IPS-15b (cell line): ENCODE measurements at regions not wholly inside any gene's neighbourhood (a gene's known extent, or its start where the extent isn't known, plus 50 kb on each side); places are given as distances from the start of the nearest gene placed in this dataset.

Experiments
- H3K27me3 ChIP-seq: one replicate; pipeline ENCODE4 v1.6.1; 2013; ENCODE audit warnings: low read length; ENCODE audit not compliant: control insufficient read depth, insufficient read depth
- H3K36me3 ChIP-seq: one replicate; pipeline ENCODE4 v1.6.1; 2013; ENCODE audit warnings: low read length; ENCODE audit not compliant: control insufficient read depth, insufficient read depth
- H3K4me1 ChIP-seq: one replicate; pipeline ENCODE4 v1.6.1; 2013; ENCODE audit warnings: mild to moderate bottlenecking, low read length; ENCODE audit not compliant: control insufficient read depth, insufficient read depth
- H3K4me3 ChIP-seq: one replicate; pipeline ENCODE4 v1.5.1; 2013; ENCODE audit warnings: low read depth, low read length
- H3K9ac ChIP-seq: one replicate; pipeline ENCODE4 v1.6.1; 2013; ENCODE audit warnings: low read depth, mild to moderate bottlenecking, low read length
- H3K9me3 ChIP-seq: one replicate; pipeline ENCODE4 v1.6.1; 2013; ENCODE audit warnings: mild to moderate bottlenecking, low read length; ENCODE audit not compliant: control insufficient read depth, insufficient read depth

- H3K27me3 ChIP-seq: peaks cover 8% of the 10 kb centered on the region
- no peak overlapping the region for H3K4me3 ChIP-seq
- no peak overlapping the region for H3K9ac ChIP-seq
- H3K36me3 ChIP-seq: no peaks in the 10 kb centered on the region
- no peaks in the 10 kb centered on the region for H3K9me3 ChIP-seq
- H3K4me1 ChIP-seq: peaks cover 11% of the 10 kb centered on the region
Observed at GRCh38 chr17:77542011-77542410, 401.2 kb downstream of the SEC14L1 start.

DNA sequence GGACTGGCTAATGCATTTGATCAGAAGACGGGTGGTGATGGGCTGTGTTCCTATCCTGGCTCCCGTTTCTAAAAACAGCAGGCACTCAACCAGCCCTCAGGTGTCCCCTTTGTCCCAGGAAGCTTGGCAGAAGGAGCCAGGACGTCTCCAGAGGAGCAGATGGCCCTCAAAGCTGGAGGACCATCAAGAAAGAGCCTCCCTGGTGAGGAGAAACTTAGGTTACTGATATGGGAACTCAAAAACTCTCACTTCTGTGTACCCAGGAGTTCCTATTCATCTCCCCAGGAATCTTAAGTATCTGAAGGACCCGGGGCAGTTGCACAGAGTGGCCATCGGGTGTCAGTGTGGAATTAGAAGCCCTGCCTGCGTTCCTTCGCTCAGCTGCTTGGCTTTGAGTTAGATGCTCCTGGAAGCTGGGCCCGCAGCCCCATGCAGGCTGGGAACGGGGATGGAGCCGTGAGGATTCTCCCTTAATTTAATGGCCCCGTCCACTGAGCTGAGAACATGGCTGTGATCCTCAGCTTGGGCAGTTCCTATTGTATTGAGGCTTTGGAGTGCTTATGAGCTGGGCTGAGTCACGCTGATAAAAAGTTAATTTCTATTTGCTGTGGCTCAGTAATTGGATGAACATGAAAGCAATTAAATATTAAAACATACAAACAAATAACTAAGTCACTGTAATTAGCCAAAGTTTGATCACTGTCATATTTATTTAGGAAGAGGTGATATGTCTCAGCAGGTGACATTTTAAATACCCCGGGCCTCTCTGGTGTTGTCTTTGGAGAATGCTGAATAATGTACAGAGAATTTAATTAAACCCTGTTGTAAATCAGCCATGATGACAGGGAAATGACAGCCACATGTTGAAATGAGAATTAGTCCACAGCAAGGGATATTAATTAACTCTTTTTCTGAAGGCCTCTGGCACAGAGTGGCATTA lies 402.1 kb downstream of the SEC14L1 start:
- H3K36me3 ChIP-seq: no peaks in the 10 kb centered on the region
- H3K4me3 ChIP-seq: peak overlapping the region; percentile 5
- H3K27me3 ChIP-seq: peaks cover 8% of the 10 kb centered on the region
- H3K9ac ChIP-seq: no peak overlapping the region
- H3K9me3 ChIP-seq: no peaks in the 10 kb centered on the region
- peaks cover 13% of the 10 kb centered on the region for H3K4me1 ChIP-seq

- Histone ChIP-seq H3K4me1 (peaks cover 13% of the 10 kb centered on the region), H3K4me3 (no peak overlapping the region), H3K36me3 (no peaks in the 10 kb centered on the region), H3K9me3 (no peaks in the 10 kb centered on the region), H3K9ac (no peak overlapping the region), H3K27me3 (peaks cover 8% of the 10 kb centered on the region)
Observed at GRCh38 chr17:77543801-77544200, 403.0 kb downstream of the SEC14L1 start.

GRCh38 chr17:77544347-77545110 lies 403.8 kb downstream of the SEC14L1 start:
- H3K27me3 ChIP-seq: peaks cover 8% of the 10 kb centered on the region
- H3K36me3 ChIP-seq: no peaks in the 10 kb centered on the region
- no peak overlapping the region for H3K9ac ChIP-seq
- H3K9me3 ChIP-seq: no peaks in the 10 kb centered on the region
- peaks cover 13% of the 10 kb centered on the region for H3K4me1 ChIP-seq
- no peak overlapping the region for H3K4me3 ChIP-seq

DNA sequence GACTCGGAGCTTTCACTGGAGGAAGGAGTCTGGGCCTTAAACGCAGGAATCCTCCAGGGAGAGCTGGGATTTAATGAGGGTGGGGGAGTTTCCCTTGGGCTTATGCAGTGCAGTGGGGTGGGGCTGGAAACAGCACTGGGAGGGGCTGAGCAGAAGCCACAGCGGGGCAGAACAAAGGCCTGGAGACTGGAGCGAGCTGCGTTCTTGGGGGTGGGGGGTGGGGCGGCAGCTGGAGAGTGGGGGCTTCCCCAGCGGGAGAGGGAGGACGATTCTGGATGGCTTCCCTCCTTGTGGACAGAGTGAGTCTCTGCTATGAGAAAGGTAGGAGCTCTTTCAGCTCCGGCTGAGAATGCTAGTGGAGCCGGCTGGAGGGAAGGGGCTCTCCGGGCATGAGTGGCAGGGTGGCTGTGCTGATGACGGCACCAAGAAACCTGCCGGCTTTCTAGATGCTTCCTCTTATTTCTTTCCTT lies 406.0 kb downstream of the SEC14L1 start:
- no peaks in the 10 kb centered on the region for H3K9me3 ChIP-seq
- H3K27me3 ChIP-seq: no peaks in the 10 kb centered on the region
- peaks cover 13% of the 10 kb centered on the region for H3K4me1 ChIP-seq
- no peak overlapping the region for H3K4me3 ChIP-seq
- no peaks in the 10 kb centered on the region for H3K36me3 ChIP-seq
- H3K9ac ChIP-seq: peak overlapping the region; percentile 18

- Histone ChIP-seq H3K27me3 (no peaks in the 10 kb centered on the region), H3K4me3 (peak overlapping the region; percentile 40), H3K9ac (no peak overlapping the region), H3K36me3 (no peaks in the 10 kb centered on the region), H3K9me3 (no peaks in the 10 kb centered on the region), H3K4me1 (peaks cover 6% of the 10 kb centered on the region)
Observed at GRCh38 chr17:77548967-77549366, 408.2 kb downstream of the SEC14L1 start.

DNA sequence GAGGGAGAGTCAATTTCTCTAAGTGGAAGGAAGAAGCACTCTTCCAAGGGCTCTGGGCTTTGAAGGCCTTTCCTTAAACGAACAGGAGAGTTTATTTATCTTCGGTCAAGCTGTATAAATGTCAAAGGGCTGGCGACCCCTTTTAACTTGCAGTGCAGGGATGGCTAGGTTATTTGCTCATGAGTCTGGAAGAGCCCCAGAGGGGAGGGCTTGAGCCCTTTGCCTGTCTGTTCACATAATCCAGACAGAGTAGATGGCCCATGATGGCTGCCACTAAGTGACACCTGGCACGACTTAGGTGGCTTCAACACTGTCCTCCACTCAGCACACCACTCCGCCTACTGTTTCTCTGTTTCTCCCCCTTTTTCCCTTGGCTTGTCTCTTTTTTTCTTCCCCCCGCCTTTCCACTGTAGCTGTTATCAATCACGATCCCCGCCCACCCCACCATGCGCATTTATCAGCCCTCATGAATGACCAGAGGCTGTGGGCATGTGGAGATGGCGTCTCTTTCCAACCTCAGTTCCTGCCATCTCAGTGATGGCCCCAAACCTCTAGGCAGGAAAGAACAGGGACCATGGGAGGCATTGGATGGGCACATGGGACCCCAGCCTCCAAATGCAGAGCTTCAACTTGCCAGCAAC lies 408.7 kb upstream of the TNRC6C start:
- Histone ChIP-seq H3K4me3 (no peak overlapping the region), H3K4me1 (peaks cover 3% of the 10 kb centered on the region), H3K36me3 (no peaks in the 10 kb centered on the region), H3K9ac (no peak overlapping the region), H3K27me3 (no peaks in the 10 kb centered on the region), H3K9me3 (no peaks in the 10 kb centered on the region)

DNA sequence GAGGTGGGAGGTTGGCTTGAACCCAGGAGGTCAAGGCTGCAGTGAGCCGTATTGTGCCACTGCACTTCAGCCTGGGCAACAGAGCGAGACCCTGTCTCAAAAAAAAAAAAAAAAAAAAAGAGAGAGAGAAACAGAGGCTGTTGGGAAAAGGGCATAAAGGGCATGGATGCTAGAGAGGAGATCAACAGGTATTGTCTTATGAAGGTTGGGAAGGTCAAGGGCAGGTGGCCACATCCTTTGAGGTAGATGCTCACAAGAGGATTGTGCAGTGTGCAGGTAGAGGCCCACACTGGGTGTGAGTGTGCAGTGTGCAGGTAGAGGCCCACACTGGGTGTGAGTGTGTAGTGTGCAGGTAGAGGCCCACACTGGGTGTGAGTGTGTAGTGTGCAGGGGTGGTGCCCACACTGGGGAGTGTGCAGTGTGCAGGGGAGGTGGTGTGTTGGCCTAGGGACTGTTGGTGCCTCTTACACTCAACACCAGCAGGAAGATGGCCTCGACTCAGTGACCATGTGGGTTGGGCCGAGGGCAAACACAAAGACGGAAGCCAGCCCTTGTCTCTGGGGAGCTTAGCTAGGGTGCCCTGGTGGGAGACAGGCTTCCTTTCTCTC lies 404.9 kb upstream of the TNRC6C start:
- no peaks in the 10 kb centered on the region for H3K36me3 ChIP-seq

GRCh38 chr17:77555121-77555591 lies 403.3 kb upstream of the TNRC6C start:
- Histone ChIP-seq H3K9me3 (no peaks in the 10 kb centered on the region), H3K4me1 (no peaks in the 10 kb centered on the region), H3K9ac (no peak overlapping the region), H3K36me3 (no peaks in the 10 kb centered on the region), H3K4me3 (no peak overlapping the region), H3K27me3 (no peaks in the 10 kb centered on the region)

More for the DNA sequence above, 404.9 kb upstream of the TNRC6C start:
- H3K27me3 ChIP-seq: no peaks in the 10 kb centered on the region
- no peak overlapping the region for H3K4me3 ChIP-seq
- no peak overlapping the region for H3K9ac ChIP-seq
- no peaks in the 10 kb centered on the region for H3K9me3 ChIP-seq
- H3K4me1 ChIP-seq: no peaks in the 10 kb centered on the region

DNA sequence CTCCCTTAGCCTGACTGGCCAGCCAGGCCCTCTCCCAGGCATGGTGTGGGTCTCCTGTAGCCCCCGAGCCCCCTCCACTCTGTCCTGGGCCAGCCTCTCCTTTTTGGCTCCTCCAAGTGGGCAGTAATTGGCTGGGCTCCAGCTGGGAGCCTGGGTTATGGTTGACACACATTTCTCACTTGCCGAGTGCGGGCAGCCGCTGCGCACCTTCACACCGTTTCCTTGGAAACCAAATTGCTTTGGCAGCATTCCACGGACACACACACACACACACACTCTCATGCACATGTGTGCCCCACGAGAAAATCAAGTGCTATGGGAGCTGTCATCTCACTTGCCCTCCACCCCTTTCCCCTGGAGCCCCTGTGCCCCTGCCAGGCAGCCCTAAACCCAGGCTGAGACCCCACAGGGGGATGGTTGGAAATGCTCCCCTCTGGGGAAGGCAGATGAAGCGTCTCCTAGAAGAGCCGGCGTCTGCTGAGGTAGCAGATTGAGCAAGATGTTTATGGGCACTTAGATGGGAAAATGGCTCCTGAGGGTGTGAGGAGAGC lies 402.7 kb upstream of the TNRC6C start:
- H3K4me3 ChIP-seq: no peak overlapping the region
- H3K4me1 ChIP-seq: no peaks in the 10 kb centered on the region
- H3K9me3 ChIP-seq: no peaks in the 10 kb centered on the region
- H3K27me3 ChIP-seq: no peaks in the 10 kb centered on the region
- no peak overlapping the region for H3K9ac ChIP-seq
- H3K36me3 ChIP-seq: no peaks in the 10 kb centered on the region
